MCF 10A (cell line): ENCODE measurements at regions not wholly inside any gene's neighbourhood (a gene's known extent, or its start where the extent isn't known, plus 50 kb on each side); places are given as distances from the start of the nearest gene placed in this dataset.

Experiments used
- BruUV-seq: library from RNA; stranded (reverse); fragments of 400-500 nt; replicated peaks from 2 replicates; lab custom pipeline; 2021; lab: Mats Ljungman, UMichigan
- CTCF ChIA-PET: fragments of 300-600 bp; sonication (Branson Sonifier 250); formaldehyde crosslinking; extraction: SDS; loops from one replicate; lab custom pipeline; 2021; ENCODE audit warnings: antibody characterized with exemption, inconsistent platforms; lab: Yijun Ruan, JAX
- POLR2A ChIA-PET: fragments of 300-600, 350-650 bp; sonication (Branson Sonifier 250); formaldehyde crosslinking; extraction: SDS; loops from one replicate; lab custom pipeline; 2020; ENCODE audit warnings: antibody characterized with exemption, inconsistent platforms; lab: Yijun Ruan, JAX
- DNase-seq: peaks from one replicate; pipeline ENCODE4 v3.0.0-alpha.2; 2018; ENCODE audit not compliant: unreplicated experiment
- H3K27ac Mint-ChIP-seq: one replicate; pipeline ENCODE4 v1.8.0; 2022; ENCODE audit warnings: mild to moderate bottlenecking, low read depth, mixed read lengths; ENCODE audit not compliant: unreplicated experiment
- H3K27me3 Mint-ChIP-seq: one replicate; pipeline ENCODE4 v1.8.0; 2022; ENCODE audit warnings: mixed read lengths; ENCODE audit not compliant: insufficient read depth, unreplicated experiment
- H3K36me3 Mint-ChIP-seq: one replicate; pipeline ENCODE4 v1.8.0; 2022; ENCODE audit warnings: mild to moderate bottlenecking, moderate library complexity, mixed read lengths; ENCODE audit not compliant: insufficient read depth, unreplicated experiment
- H3K4me1 Mint-ChIP-seq: one replicate; pipeline ENCODE4 v1.8.0; 2022; ENCODE audit warnings: mixed read lengths; ENCODE audit not compliant: insufficient read depth, unreplicated experiment
- H3K4me3 Mint-ChIP-seq: one replicate; pipeline ENCODE4 v1.8.0; 2022; ENCODE audit warnings: mild to moderate bottlenecking, moderate library complexity, mixed read lengths; ENCODE audit not compliant: unreplicated experiment
- H3K9me3 Mint-ChIP-seq: one replicate; pipeline ENCODE4 v1.8.0; 2022; ENCODE audit warnings: mixed read lengths; ENCODE audit not compliant: unreplicated experiment
- CTCF ChIP-seq: fragments of 200-600 bp; IDR thresholded peaks from one replicate; pipeline ENCODE4 v1.8.0; 2022; ENCODE audit warnings: antibody characterized with exemption, mild to moderate bottlenecking; ENCODE audit not compliant: unreplicated experiment
- intact Hi-C: fragments of 100-400 bp; cut with micrococcal nuclease; formaldehyde crosslinking; loops from 2 replicates; pipeline ENCODE4 v1.14.1; 2022

- no peaks in the 10 kb centered on the region for H3K36me3 Mint-ChIP-seq
- BruUV-seq = no TSS peak
- TF ChIP-seq CTCF = no peak
- ChIA-PET CTCF (interaction anchor here (0.6 kb wide), 2 partner anchors 11 to 759 kb away, joined by 3 read pairs; no protein-coding TSS in a partner anchor), POLR2A (no interaction called here)
- no peak overlapping the region for H3K27ac Mint-ChIP-seq
- intact Hi-C loops = no loop called here
- no peaks in the 10 kb centered on the region for H3K4me1 Mint-ChIP-seq
- DNase-seq = no peak
- H3K27me3 Mint-ChIP-seq = peaks cover 50% of the 10 kb centered on the region
- peaks cover 7% of the 10 kb centered on the region for H3K9me3 Mint-ChIP-seq
- H3K4me3 Mint-ChIP-seq = no peak overlapping the region
These were observed 101.8 kb upstream of the CDH8 start for GRCh38 chr16:62137996-62138395.

GRCh38 chr16:62135911-62136310 is 99.7 kb upstream of the CDH8 start:
- CTCF ChIA-PET = interaction anchor here (0.8 kb wide), 1 partner anchor 9 kb away, joined by 4 read pairs; no protein-coding TSS in a partner anchor
- no peak for DNase-seq
- intact Hi-C loops = no loop called here
- no peaks in the 10 kb centered on the region for H3K4me1 Mint-ChIP-seq
- H3K9me3 Mint-ChIP-seq = no peaks in the 10 kb centered on the region
- no peak for TF ChIP-seq CTCF
- no peak overlapping the region for H3K27ac Mint-ChIP-seq
- no peak overlapping the region for H3K4me3 Mint-ChIP-seq
- no peaks in the 10 kb centered on the region for H3K36me3 Mint-ChIP-seq
- POLR2A ChIA-PET = no interaction called here
- peaks cover 51% of the 10 kb centered on the region for H3K27me3 Mint-ChIP-seq
- BruUV-seq = no TSS peak

DNA sequence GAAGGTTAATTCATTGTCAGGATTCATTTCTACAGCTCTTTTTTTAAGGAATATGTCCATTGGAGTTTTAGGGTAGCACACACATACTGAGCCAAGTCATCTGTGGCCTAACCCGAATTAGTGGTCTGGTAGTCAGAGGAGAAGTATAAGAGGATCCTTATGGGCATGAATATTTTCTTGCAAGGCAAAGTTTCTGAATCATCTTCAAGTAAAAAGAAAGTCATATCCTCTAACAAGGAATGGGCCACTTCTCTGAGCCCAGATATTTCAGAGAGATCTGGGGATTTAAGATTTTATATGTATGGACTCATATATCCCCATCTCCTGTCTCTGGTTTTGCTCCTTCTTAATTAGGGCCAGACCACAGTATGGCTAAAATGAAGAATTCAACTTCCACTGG is 99.2 kb upstream of the CDH8 start:
- H3K4me1 Mint-ChIP-seq = no peaks in the 10 kb centered on the region
- POLR2A ChIA-PET = no interaction called here
- BruUV-seq = no TSS peak
- peaks cover 51% of the 10 kb centered on the region for H3K27me3 Mint-ChIP-seq
- H3K4me3 Mint-ChIP-seq = no peak overlapping the region
- DNase-seq = no peak
- no peak for TF ChIP-seq CTCF
- H3K27ac Mint-ChIP-seq = no peak overlapping the region
- CTCF ChIA-PET = no interaction called here
- intact Hi-C loops = no loop called here
- no peaks in the 10 kb centered on the region for H3K9me3 Mint-ChIP-seq
- no peaks in the 10 kb centered on the region for H3K36me3 Mint-ChIP-seq

DNA sequence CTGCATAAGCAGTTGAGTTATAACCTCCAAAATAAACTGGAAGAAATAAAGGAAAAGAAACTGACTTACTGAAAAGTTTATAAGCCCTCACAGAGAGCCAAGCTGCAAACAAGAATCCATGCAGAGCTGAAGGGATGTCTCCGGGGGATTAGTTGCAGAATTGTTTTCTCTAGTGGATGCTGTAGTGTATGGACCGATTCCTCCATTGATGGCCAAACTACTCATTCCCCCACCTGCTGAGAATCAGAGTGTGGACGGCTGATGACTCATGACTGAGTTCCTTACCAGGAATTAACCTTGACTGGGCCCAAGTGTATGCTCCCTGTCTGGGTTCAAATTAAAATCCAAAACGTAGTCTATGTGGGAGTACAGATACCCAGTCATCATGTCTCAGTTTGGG is 93.9 kb upstream of the CDH8 start:
- peaks cover 8% of the 10 kb centered on the region for H3K4me1 Mint-ChIP-seq
- CTCF ChIA-PET = interaction anchor here (0.6 to 1.2 kb wide), 3 partner anchors 14 to 1207 kb away, joined by 3 to 4 read pairs (median 3); no protein-coding TSS in a partner anchor
- TF ChIP-seq CTCF = no peak
- DNase-seq = no peak
- H3K36me3 Mint-ChIP-seq = no peaks in the 10 kb centered on the region
- H3K9me3 Mint-ChIP-seq = no peaks in the 10 kb centered on the region
- no TSS peak for BruUV-seq
- POLR2A ChIA-PET = interaction anchor here (0.5 kb wide), 1 partner anchor 744 kb away, joined by 3 read pairs; no protein-coding TSS in a partner anchor
- H3K27ac Mint-ChIP-seq = no peak overlapping the region
- H3K4me3 Mint-ChIP-seq = no peak overlapping the region
- H3K27me3 Mint-ChIP-seq = peaks cover 55% of the 10 kb centered on the region
- intact Hi-C loops = no loop called here
